ENCODE measurements at regions not wholly inside any gene's neighbourhood (a gene's known extent, or its start where the extent isn't known, plus 50 kb on each side); places are given as distances from the start of the nearest gene placed in this dataset.
"Not testable (repeated sequence)": the region's sequence is repeated elsewhere in the genome, so short reads cannot be mapped to it uniquely, and the experiment has no call there.

DNA sequence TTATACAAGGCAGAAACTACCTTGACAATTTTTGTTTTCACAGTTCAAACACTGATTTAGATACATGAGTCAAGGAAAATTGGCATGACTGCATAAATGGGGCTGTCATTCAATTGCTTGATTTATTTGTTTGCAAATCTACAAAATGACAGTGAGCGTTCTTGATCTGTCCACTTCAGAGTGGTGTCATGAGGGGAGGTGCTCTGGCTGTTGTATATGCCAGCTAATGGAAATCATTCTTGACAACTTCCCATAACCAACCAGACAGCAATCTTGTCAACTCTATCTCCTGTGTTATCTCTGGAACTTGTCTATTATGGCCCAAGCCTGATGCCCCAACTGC is 120.6 kb upstream of the UGP2 start:
- H3K4me3 ChIP-seq = no peak overlapping the region
- no peak overlapping the region for H3K27ac ChIP-seq
- no peaks in the 10 kb centered on the region for H3K9me2 ChIP-seq (replicated peaks; ENCODE audit: insufficient read depth)
- TF ChIP-seq EZH2 (IDR thresholded peaks at IDR 0.05; ENCODE audit: borderline replicate concordance) (no peak), EZH2phosphoT487 (IDR thresholded peaks at IDR 0.05; ENCODE audit: low read depth, severe bottlenecking, unreplicated experiment) (no peak)
- TF ChIP-seq, protein P1, sequence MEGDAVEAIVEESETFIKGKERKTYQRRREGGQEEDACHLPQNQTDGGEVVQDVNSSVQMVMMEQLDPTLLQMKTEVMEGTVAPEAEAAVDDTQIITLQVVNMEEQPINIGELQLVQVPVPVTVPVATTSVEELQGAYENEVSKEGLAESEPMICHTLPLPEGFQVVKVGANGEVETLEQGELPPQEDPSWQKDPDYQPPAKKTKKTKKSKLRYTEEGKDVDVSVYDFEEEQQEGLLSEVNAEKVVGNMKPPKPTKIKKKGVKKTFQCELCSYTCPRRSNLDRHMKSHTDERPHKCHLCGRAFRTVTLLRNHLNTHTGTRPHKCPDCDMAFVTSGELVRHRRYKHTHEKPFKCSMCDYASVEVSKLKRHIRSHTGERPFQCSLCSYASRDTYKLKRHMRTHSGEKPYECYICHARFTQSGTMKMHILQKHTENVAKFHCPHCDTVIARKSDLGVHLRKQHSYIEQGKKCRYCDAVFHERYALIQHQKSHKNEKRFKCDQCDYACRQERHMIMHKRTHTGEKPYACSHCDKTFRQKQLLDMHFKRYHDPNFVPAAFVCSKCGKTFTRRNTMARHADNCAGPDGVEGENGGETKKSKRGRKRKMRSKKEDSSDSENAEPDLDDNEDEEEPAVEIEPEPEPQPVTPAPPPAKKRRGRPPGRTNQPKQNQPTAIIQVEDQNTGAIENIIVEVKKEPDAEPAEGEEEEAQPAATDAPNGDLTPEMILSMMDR (IDR thresholded peaks at IDR 0.05; ENCODE audit: poor library complexity) = no peak
- no peaks in the 10 kb centered on the region for H3K79me2 ChIP-seq
- H3K27me3 ChIP-seq = no peaks in the 10 kb centered on the region
- no peak overlapping the region for H2AFZ ChIP-seq
- H3K4me1 ChIP-seq (ENCODE audit: insufficient read depth) = no peaks in the 10 kb centered on the region
- H3K9me3 ChIP-seq (ENCODE audit: low read depth) = no peaks in the 10 kb centered on the region
- H3K4me2 ChIP-seq = no peak overlapping the region
- no peaks in the 10 kb centered on the region for H3K36me3 ChIP-seq (replicated peaks; ENCODE audit: insufficient read depth, low read depth)
- no peaks in the 10 kb centered on the region for H4K20me1 ChIP-seq (ENCODE audit: insufficient read depth, poor library complexity, severe bottlenecking)
- WGBS (ENCODE audit: low lambda C conversion rate, missing lambda C conversion rate) = 68% methylated on average over 1 of the region's 1 CpG
- no peak for DNase-seq (ENCODE audit: low spot score)

DNA sequence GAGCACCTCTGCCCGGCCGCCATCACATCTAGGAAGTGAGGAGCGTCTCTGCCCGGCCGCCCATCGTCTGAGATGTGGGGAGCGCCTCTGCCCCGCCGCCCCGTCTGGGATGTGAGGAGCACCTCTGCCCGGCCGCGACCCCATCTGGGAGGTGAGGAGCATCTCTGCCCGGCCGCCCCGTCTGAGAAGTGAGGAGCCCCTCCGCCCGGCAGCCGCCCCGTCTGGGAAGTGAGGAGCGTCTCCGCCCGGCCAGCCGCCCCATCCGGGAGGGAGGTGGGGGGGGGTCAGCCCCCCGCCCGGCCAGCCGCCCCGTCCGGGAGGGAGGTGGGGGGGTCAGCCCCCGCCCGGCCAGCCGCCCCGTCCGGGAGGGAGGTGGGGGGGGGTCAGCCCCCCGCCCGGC is 119.4 kb upstream of the UGP2 start:
- not testable (repeated sequence) for DNase-seq (ENCODE audit: low spot score); H3K36me3 ChIP-seq (replicated peaks; ENCODE audit: insufficient read depth, low read depth); H3K4me1 ChIP-seq (ENCODE audit: insufficient read depth); H3K9me2 ChIP-seq (replicated peaks; ENCODE audit: insufficient read depth); H3K27me3 ChIP-seq; H4K20me1 ChIP-seq (ENCODE audit: insufficient read depth, poor library complexity, severe bottlenecking); H3K79me2 ChIP-seq; H2AFZ ChIP-seq; H3K4me2 ChIP-seq; H3K4me3 ChIP-seq; H3K27ac ChIP-seq; H3K9me3 ChIP-seq (ENCODE audit: low read depth)
- no CpG with 5 or more reads among the region's 37 CpGs for WGBS (ENCODE audit: low lambda C conversion rate, missing lambda C conversion rate)

DNA sequence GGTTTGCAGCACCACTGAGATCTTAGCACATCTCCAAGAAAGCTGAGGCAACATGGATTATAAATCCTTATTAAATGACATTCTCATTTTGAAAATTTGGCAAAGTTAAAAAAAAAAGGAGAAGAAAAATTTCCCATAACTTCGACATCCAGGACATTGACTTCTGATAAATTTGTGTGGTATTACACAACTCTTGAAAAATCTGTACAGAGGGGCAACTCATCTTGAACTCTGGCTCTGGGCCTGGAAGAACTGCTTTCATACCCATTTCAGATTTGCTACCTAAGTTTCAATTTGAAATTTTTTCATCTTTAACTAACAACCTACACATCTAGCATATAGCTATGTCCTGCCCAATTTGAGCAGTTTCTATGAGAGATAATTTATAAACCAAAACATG is 118.0 kb upstream of the UGP2 start:
- Histone ChIP-seq H3K36me3 (replicated peaks; ENCODE audit: insufficient read depth, low read depth) (no peaks in the 10 kb centered on the region), H3K9me2 (replicated peaks; ENCODE audit: insufficient read depth) (no peaks in the 10 kb centered on the region), H3K79me2 (no peaks in the 10 kb centered on the region), H2AFZ (no peak overlapping the region), H3K27me3 (no peaks in the 10 kb centered on the region), H3K27ac (no peak overlapping the region), H4K20me1 (ENCODE audit: insufficient read depth, poor library complexity, severe bottlenecking) (no peaks in the 10 kb centered on the region), H3K4me2 (no peak overlapping the region), H3K9me3 (ENCODE audit: low read depth) (no peaks in the 10 kb centered on the region), H3K4me1 (ENCODE audit: insufficient read depth) (no peaks in the 10 kb centered on the region), H3K4me3 (no peak overlapping the region)
- TF ChIP-seq EZH2 (IDR thresholded peaks at IDR 0.05; ENCODE audit: borderline replicate concordance) (no peak), EZH2phosphoT487 (IDR thresholded peaks at IDR 0.05; ENCODE audit: low read depth, severe bottlenecking, unreplicated experiment) (no peak)
- TF ChIP-seq, protein P1 (IDR thresholded peaks at IDR 0.05; ENCODE audit: poor library complexity) = no peak
- DNase-seq (ENCODE audit: low spot score) = no peak
- 86% methylated on average over 1 of the region's 1 CpG for WGBS (ENCODE audit: low lambda C conversion rate, missing lambda C conversion rate)

DNA sequence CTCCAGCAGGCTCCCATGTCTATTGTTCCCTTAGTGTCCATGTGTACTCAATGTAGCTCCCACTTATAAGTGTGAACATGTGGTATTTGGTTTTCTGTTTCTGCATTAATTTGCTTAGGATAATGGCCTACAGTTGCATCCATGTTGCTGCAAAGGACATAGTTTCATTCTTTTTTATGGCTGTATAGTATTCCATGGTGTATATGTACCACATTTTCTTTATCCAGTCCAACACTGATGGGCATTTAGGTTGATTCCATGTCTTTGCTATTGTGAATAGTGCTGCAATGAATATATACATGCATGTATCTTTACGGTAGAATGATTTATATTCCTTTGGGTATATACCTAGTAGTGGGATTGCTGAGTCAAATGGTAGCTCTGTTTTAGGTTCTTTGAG is 116.5 kb upstream of the UGP2 start:
- not testable (repeated sequence) for H2AFZ ChIP-seq; H3K27me3 ChIP-seq; DNase-seq (ENCODE audit: low spot score); H3K79me2 ChIP-seq; H4K20me1 ChIP-seq (ENCODE audit: insufficient read depth, poor library complexity, severe bottlenecking); H3K4me2 ChIP-seq; H3K9me2 ChIP-seq (replicated peaks; ENCODE audit: insufficient read depth); H3K4me1 ChIP-seq (ENCODE audit: insufficient read depth); H3K36me3 ChIP-seq (replicated peaks; ENCODE audit: insufficient read depth, low read depth); H3K27ac ChIP-seq; H3K9me3 ChIP-seq (ENCODE audit: low read depth); H3K4me3 ChIP-seq
- 93% methylated on average over 1 of the region's 1 CpG for WGBS (ENCODE audit: low lambda C conversion rate, missing lambda C conversion rate)

DNA sequence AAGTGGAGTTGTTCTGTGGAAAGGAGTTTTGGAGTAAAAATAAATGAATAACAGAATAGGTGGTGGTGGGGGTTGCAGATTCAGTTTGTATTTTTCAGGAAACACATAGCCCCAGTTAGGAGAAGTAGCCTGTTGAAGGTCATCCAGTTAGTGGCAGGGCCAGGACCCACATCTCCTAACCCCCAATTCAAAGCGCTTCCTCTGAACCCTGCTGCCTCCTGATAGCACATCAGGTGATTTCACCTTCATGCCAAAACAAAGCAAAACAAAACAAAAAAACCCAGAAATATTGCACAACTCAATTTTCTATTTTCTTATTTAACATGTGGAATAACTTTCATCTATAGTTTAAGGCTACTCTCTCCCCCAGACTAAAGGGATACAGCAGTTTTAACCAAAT is 112.3 kb upstream of the UGP2 start:
- Histone ChIP-seq H3K9me3 (ENCODE audit: low read depth) (no peaks in the 10 kb centered on the region), H2AFZ (no peak overlapping the region), H3K4me1 (ENCODE audit: insufficient read depth) (no peaks in the 10 kb centered on the region), H3K27me3 (no peaks in the 10 kb centered on the region), H3K4me3 (no peak overlapping the region), H3K9me2 (replicated peaks; ENCODE audit: insufficient read depth) (no peaks in the 10 kb centered on the region), H3K79me2 (no peaks in the 10 kb centered on the region), H4K20me1 (ENCODE audit: insufficient read depth, poor library complexity, severe bottlenecking) (no peaks in the 10 kb centered on the region), H3K27ac (no peak overlapping the region), H3K4me2 (no peak overlapping the region), H3K36me3 (replicated peaks; ENCODE audit: insufficient read depth, low read depth) (no peaks in the 10 kb centered on the region)
- no peak for DNase-seq (ENCODE audit: low spot score)
- TF ChIP-seq, protein P1 (IDR thresholded peaks at IDR 0.05; ENCODE audit: poor library complexity) = no peak
- TF ChIP-seq EZH2phosphoT487 (IDR thresholded peaks at IDR 0.05; ENCODE audit: low read depth, severe bottlenecking, unreplicated experiment) (no peak), EZH2 (IDR thresholded peaks at IDR 0.05; ENCODE audit: borderline replicate concordance) (no peak)
- 100% methylated on average over 1 of the region's 1 CpG for WGBS (ENCODE audit: low lambda C conversion rate, missing lambda C conversion rate)

Data from hepatocyte (in vitro differentiated cells).